ENCODE measurements at regions not wholly inside any gene's neighbourhood (a gene's known extent, or its start where the extent isn't known, plus 50 kb on each side); places are given as distances from the start of the nearest gene placed in this dataset.

DNA sequence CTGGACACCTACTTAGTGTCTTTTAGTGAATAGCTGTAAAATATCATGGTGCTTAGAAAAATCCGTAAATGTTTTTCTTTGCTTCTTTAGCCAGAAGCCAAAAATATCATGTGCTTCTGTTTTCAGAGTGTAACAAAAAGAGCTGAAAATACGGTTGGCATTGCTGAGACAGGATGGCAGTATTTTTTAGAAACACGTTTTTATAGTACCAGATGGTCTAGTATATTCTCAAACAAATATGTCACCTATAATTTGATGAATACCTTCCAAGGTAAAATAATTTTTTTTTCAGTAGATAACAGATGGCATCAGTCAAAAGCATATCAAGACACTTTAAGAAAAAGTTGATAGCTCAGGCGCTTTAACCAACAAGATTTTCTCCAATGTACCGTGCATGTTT lies 326.6 kb downstream of the PHF14 start:
- ChIA-PET POLR2A (no interaction called here), CTCF (no interaction called here), RAD21 (ENCODE audit: low non-redundant PET in 1 of 2, low total read pairs in 2 of 2, uncharacterized antibody in 2 of 2, unreplicated experiment in 2 of 2) (no interaction called here)
- peaks cover 0 to 3% of the 10 kb centered on the region in 2 experiments; a peak in 1 of 4 replicates for H3K9me3 ChIP-seq (ENCODE audit: control insufficient read depth in 1 of 2, insufficient read depth in 1 of 2, low read depth in 1 of 2, low read length in 2 of 2)
- no peak overlapping the region for H3K27ac ChIP-seq (ENCODE audit: low read depth, low read length)
- no TSS peak for BruUV-seq (replicated peaks)
- no peaks in the 10 kb centered on the region for H3K27me3 ChIP-seq (ENCODE audit: insufficient read depth, low read length)
- H3K36me3 ChIP-seq (ENCODE audit: control insufficient read depth in 1 of 2, insufficient read depth in 2 of 2, low read length in 2 of 2) = no peaks in the 10 kb centered on the region
- H3K79me2 ChIP-seq (ENCODE audit: insufficient read depth, low read length) = no peaks in the 10 kb centered on the region
- no peaks in the 10 kb centered on the region for H3K9me2 ChIP-seq (ENCODE audit: insufficient read depth)
- TF ChIP-seq ELF1 (IDR thresholded peaks at IDR 0.05; ENCODE audit: borderline replicate concordance, low read depth) (no peak), CTCF (IDR thresholded peaks at IDR 0.05 in 2 of 3, conservative IDR thresholded peaks at IDR 0.05 in 1 of 3; ENCODE audit: borderline replicate concordance in 1 of 3, insufficient read depth in 1 of 3, low read depth in 2 of 3, low read length in 2 of 3) (no peak), TCF7L2 (IDR thresholded peaks at IDR 0.05; ENCODE audit: borderline replicate concordance, extremely low read depth, insufficient read depth, insufficient read length) (no peak), ZNF274 (IDR thresholded peaks at IDR 0.05; ENCODE audit: low read depth, low read length) (no peak), ZFX (IDR thresholded peaks at IDR 0.05) (no peak), POLR2AphosphoS5 (IDR thresholded peaks at IDR 0.05; ENCODE audit: low read depth, low read length) (no peak), CBX3 (IDR thresholded peaks at IDR 0.05; ENCODE audit: low read depth) (no peak)
- TF ChIP-seq, protein P1, sequence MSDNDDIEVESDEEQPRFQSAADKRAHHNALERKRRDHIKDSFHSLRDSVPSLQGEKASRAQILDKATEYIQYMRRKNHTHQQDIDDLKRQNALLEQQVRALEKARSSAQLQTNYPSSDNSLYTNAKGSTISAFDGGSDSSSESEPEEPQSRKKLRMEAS (IDR thresholded peaks at IDR 0.05) = no peak
- no peaks in the 10 kb centered on the region for H4K20me1 ChIP-seq (ENCODE audit: insufficient read depth)
- no peak overlapping the region for H2AFZ ChIP-seq (ENCODE audit: low read depth, low read length, poor library complexity, severe bottlenecking)
- ATAC-seq (no peak), DNase-seq (ENCODE audit: low read depth, low spot score) (no peak)
- intact Hi-C loops (cut with micrococcal nuclease) = loop anchor here (10.0 kb wide), 1 partner anchor 65 kb away; no protein-coding TSS in a partner anchor
- no peaks in the 10 kb centered on the region for H3K4me1 ChIP-seq (ENCODE audit: control insufficient read depth in 1 of 2, insufficient read depth in 2 of 2, low read length in 2 of 2)
- no peak overlapping the region for H3K9ac ChIP-seq (ENCODE audit: low read length)
- no peak overlapping the region for H3K4me3 ChIP-seq (replicated peaks in 1 of 2; ENCODE audit: low read depth in 1 of 2, low read length in 2 of 2)
- no peak overlapping the region for H3K4me2 ChIP-seq (ENCODE audit: low read length)

DNA sequence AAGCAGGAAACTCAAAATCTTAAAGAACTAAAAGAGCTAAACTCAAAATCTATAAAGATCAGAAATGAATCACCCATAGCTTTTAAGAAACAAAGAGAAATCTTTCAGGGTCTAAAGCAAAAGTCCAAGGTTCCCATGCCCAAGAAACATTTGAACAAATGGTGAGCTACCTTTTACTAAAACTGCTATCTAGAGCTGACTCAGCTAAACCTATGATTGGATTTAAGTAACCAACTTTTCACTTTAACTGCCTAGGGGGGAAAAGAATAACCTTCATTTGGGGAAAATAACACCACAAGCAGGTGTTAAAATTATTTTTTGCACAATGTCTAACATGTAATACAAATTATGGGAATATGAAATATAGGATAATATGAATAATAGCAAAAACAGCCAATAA lies 328.4 kb downstream of the PHF14 start:
- ChIA-PET RAD21 (ENCODE audit: low non-redundant PET in 1 of 2, low total read pairs in 2 of 2, uncharacterized antibody in 2 of 2, unreplicated experiment in 2 of 2) (no interaction called here), CTCF (no interaction called here), POLR2A (no interaction called here)
- Histone ChIP-seq H3K4me1 (ENCODE audit: control insufficient read depth in 1 of 2, insufficient read depth in 2 of 2, low read length in 2 of 2) (no peaks in the 10 kb centered on the region), H3K27ac (ENCODE audit: low read depth, low read length) (no peak overlapping the region), H3K9me3 (ENCODE audit: control insufficient read depth in 1 of 2, insufficient read depth in 1 of 2, low read depth in 1 of 2, low read length in 2 of 2) (peaks cover 0 to 3% of the 10 kb centered on the region in 2 experiments; a peak in 1 of 4 replicates), H3K9ac (ENCODE audit: low read length) (no peak overlapping the region), H3K4me2 (ENCODE audit: low read length) (no peak overlapping the region), H2AFZ (ENCODE audit: low read depth, low read length, poor library complexity, severe bottlenecking) (no peak overlapping the region), H3K4me3 (replicated peaks in 1 of 2; ENCODE audit: low read depth in 1 of 2, low read length in 2 of 2) (no peak overlapping the region), H3K79me2 (ENCODE audit: insufficient read depth, low read length) (no peaks in the 10 kb centered on the region), H4K20me1 (ENCODE audit: insufficient read depth) (no peaks in the 10 kb centered on the region), H3K36me3 (ENCODE audit: control insufficient read depth in 1 of 2, insufficient read depth in 2 of 2, low read length in 2 of 2) (no peaks in the 10 kb centered on the region), H3K27me3 (ENCODE audit: insufficient read depth, low read length) (no peaks in the 10 kb centered on the region), H3K9me2 (ENCODE audit: insufficient read depth) (no peaks in the 10 kb centered on the region)
- intact Hi-C loops (cut with micrococcal nuclease) = loop anchor here (10.0 kb wide), 1 partner anchor 63 kb away; no protein-coding TSS in a partner anchor
- no peak for DNase-seq (ENCODE audit: low read depth, low spot score)
- no peak for ATAC-seq
- no TSS peak for BruUV-seq (replicated peaks)
- TF ChIP-seq ZBTB33 (IDR thresholded peaks at IDR 0.05; ENCODE audit: extremely low read depth, insufficient replicate concordance, low read length) (no peak), CTCF (IDR thresholded peaks at IDR 0.05 in 2 of 3, conservative IDR thresholded peaks at IDR 0.05 in 1 of 3; ENCODE audit: borderline replicate concordance in 1 of 3, insufficient read depth in 1 of 3, low read depth in 2 of 3, low read length in 2 of 3) (no peak), JUND (IDR thresholded peaks at IDR 0.05) (no peak), SRF (IDR thresholded peaks at IDR 0.05; ENCODE audit: low read depth) (no peak), CEBPB (IDR thresholded peaks at IDR 0.05; ENCODE audit: low read depth) (no peak), POLR2AphosphoS5 (IDR thresholded peaks at IDR 0.05; ENCODE audit: low read depth, low read length) (no peak), POLR2A (IDR thresholded peaks at IDR 0.05; ENCODE audit: borderline replicate concordance, extremely low read depth, insufficient read depth, insufficient read length) (no peak)
- TF ChIP-seq, protein P1 (IDR thresholded peaks at IDR 0.05) = no peak

All from HCT116 (cell line).